HG03439 (cell line): ENCODE measurements at regions not wholly inside any gene's neighbourhood (a gene's known extent, or its start where the extent isn't known, plus 50 kb on each side); places are given as distances from the start of the nearest gene placed in this dataset.
"Not testable (repeated sequence)": the region's sequence is repeated elsewhere in the genome, so short reads cannot be mapped to it uniquely, and the experiment has no call there.

ENCODE experiments used
- ATAC-seq: cut with Tn5 transposase; IDR thresholded peaks from one replicate; pipeline ENCODE4 v1.9.1; 2021; ENCODE audit warnings: mild to moderate bottlenecking, moderate library complexity; ENCODE audit not compliant: unreplicated experiment

DNA sequence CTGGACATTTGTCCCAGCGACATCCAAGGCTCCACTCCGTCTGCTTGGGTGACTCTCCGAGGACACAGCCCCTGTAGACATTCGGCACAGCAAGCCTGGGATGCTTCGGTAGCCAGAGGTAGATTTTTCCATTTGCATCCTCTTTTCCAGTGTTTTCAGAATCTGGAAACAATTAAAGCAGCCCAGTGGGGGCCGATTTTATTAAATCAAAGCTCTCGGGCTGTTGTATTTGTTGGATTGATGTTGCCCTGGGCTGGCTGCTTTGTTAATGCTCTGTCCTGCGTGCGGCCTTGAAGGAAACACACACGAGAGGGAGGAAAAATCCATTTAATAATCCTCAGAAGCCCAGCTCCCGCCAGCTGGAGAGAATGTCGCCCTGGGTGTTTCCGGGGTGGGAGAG is 158.1 kb upstream of the CIBAR2 start:
- ATAC-seq: no peak

DNA sequence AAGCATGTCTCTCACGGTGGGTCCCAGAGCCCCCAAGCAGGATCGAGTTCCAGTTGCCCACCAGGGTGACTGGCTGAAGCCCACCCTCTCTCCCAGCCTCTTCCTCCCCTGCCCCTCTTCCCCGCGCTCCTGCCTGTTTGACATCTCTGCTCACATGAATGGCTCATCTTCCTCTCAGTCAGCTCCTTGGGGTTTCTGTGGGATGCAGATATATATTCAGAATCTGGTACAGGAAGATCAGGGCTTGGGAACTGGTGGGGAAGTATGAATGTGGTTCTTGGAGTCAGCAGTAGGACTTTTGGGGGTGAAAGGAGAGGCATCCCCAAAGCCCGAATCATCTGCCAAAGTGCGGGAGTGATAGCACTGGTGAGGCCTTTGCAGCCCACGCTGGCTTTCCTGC is 158.9 kb upstream of the CIBAR2 start:
- ATAC-seq: no peak

DNA sequence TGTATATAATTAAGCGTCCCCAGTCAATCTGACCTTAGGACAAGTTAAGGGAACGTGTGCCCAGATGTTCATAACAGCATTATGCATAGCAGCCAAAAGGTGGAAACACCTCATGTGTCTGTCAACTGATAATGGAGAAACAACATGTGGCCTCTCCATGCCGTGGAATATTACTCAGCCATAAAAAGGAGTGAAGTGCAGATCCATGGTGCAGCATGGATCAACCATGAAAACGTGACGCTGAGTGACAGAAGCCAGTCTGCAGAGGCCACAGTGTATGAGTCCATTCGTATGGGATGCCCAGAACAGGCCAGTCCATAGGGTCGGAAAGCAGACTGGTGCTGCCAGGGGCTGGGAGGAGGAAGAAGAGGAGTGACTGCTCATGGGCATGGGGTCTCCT is 161.0 kb upstream of the CIBAR2 start:
- ATAC-seq: no peak

DNA sequence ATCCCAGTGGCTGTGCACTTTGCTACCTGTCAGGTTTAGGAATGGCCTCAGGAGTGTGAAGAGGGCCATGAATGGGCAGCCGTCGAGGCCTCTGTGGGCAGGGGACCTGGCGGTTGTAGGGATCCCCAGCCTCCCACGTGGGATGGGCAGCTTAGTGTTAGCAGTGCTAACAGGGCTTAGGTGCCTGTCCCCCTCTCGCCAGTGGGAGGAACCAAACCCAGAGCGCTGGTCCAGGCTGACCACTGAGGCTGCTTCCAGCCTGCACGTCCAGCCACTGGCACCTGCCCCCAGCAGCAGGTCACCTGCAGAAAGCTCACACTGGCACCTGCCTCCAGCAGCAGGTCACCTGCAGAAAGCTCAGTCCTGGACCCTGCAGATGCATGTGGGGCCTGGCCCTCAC is 162.2 kb upstream of the CIBAR2 start:
- ATAC-seq: no peak

DNA sequence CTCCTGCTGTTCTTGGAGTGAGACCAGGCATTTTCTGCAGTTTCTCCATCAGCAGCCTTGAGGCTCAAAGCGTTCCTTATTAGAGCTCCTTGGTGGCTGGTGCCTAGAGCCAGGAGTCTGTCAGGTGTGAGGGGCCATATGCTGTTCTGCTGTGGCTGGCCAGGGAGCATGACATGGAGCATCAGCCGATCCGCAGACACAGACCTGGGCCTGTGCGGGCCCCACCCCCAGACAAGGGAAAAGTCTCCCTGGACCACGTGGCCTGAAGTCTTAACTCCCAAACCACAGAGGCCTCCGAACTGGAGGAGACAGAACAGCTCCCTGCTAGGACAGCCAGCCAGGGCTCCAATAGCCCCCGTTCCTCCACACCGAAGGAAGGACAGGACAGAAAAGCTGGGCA is 162.7 kb upstream of the CIBAR2 start:
- no peak for ATAC-seq

DNA sequence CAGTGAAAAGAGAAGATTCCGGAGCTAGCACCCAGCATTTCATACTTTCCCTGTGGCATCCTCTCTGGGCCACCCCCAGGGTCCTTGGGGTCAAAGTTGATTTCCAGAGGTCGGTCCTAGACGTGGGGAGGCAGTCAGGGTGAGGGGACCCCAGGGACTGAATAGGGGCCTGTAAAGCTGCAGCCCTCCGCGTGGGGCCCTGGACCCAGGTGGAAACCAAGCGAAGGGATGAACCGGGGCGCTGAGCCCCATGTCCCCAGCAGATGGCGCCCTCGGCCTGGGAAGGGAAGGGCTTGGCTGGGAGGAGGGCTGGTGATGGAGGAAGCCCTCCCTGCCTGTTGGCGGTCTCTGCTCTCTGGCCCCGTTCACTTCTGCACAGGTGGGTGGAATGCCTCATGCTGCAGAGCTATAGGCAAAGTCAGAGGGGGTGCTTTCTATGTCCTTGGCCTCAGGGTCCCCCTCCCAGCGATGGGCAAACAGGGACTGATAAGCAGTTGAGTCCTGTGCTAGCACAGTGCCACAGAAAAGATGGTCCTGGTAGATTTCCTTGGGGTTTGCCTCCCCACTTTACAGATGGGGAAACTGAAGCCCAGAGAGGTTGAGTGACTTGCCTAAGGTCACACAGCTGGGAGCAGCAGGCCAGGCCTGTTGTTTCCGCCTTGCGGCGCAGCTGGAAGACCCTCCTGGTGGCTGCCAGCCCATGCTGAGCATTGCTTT is 163.4 kb upstream of the CIBAR2 start:
- ATAC-seq: no peak

DNA sequence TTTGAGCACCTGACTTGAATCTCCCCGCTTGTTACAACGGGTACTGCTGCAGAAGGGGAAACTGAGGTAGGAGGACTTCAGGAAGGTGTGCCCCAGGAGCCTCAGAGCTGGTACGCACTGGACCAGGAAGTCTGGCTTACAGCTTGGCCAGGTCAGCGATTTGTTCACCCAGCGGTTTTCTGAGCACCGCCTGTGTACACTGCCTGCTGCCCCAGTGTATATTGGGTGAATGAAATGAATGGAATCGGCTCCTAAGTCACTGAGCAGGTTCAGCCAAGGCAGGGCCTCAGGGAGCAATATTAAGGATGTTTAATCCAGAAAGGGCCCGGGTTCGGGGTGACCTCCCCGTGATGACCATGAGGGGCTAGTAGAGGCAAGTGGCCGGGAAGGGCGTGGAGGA is 164.0 kb upstream of the CIBAR2 start:
- no peak for ATAC-seq

DNA sequence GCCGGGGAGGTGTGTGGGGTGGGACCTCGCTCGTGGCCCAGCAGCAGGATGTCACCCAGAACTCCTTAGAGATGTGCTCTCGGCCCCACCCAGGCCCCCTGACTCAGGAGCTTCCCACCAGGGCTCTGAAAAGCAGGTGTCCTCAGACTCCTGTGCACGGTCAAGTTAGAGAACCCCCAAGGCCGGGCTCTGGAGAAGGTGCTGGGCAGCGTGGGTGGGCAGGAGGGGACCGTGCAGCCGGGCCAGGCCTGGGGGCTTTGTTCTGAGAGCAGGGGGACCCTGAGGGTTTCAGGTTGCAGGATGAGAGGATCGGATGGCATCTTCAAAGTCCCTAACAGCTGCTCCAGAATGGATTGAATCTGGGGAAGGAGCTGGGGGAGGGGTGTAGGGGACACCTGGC is 164.4 kb upstream of the CIBAR2 start:
- no peak for ATAC-seq

DNA sequence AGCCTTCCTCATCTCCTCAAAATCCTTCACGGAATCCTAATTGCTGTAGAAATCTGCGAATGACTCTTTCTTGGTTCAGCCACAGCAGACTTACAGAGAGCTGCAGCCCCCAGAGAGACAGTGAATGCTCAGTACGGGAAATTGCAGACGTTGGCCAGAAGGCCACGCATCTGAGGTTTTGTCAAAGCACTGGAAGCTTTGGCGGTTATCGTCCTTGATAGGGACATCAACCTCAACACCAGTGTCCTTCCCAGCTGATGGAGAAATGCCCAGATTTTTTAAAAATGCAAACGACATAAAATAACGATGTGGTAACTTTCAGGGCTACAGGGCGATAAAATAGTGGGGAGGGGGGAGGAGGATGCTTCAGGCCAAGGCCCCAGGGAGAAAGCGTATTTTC is 166.6 kb upstream of the CIBAR2 start:
- no peak for ATAC-seq

DNA sequence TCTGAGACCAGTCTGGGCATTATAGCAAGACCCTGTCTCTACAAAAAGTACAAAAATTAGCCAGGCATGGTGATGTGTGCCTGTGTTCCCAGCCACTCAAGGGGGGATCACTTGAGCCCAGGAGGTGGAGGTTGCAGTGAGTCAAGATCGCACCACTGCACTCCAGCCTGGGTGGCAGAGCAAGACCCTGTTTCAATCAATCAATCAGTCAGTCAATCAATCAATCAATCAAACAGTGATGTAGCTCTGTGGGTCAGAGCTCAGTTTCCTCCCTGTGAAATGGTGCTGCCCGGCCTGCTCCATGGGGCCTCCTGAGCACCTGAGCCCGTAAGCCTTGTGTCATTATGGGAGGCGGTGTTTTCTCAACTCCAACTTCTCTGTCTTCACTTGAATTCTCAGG is 167.1 kb upstream of the CIBAR2 start:
- no peak for ATAC-seq

DNA sequence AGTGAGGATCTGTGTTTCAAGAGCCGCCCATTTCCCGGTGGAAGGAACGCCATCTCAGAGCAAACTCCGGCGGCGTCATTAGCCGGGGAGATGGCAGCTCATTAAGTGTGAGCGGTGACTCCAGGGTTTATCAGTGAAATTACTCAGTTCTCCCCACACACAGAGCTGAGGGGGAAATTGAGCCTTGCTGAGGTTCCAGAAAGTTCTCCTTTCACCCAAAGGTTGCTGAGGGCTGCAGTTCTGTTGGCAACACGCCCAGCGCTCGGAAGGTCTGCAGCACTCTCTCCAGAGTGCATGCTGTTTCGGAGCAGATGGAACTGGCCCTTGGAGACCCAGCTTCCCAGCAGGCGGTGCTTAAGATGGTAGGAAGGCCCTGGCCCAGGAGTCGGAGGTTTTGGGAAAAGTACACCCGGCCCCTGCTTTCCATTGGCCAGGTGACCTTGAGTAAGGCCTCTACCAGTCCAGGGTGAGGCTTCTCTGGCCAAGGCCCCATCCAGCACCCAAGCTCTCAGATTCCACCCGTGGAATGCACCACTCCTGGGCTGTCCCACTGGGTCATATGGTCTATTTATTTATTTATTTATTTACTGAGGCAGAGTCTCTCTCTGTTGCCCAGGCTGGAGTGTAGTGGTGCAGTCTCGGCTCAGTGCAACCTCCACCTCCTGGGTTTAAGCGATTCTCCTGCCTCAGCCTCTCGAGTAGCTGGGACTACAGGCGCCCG is 167.7 kb upstream of the CIBAR2 start:
- ATAC-seq: no peak

DNA sequence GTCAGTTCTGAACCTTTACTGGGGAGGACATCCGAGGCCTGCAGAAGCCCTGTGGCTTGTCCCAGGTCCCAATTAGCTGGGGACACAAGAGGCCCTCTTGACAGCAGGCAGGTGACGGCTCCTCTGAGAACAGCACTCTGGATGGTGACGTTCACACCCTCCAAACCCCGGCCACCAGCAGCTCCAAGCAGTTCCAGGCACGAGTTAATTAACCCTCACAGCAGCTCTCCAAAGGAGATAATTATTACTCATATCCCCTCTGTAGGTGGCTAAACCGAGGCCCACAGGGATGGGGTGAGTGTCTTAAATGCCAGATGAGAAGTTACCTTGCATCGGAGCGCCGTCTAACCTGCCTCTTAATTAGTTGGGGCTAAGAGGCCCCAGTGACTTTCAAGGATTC is 168.9 kb upstream of the CIBAR2 start:
- ATAC-seq: no peak

DNA sequence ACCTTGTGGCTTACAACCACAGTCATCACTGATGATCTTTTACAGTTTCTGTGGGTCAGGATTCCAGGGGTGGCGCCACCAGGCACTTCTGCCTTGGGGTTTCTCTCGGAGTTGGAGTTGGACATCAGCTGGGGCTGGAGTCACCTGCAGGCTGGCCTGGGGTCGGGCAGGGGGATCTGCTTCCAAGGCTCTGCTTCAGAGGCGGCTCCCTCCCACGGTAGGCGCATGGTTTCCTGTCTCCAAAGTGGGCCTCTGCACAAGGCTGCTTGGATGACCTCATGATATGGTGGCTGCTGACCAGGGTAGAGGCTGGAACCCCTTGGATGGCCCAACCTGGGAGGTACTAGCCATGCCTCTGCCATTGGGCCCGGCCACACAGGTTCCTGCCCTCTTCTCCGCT is 170.6 kb upstream of the CIBAR2 start:
- no peak for ATAC-seq

DNA sequence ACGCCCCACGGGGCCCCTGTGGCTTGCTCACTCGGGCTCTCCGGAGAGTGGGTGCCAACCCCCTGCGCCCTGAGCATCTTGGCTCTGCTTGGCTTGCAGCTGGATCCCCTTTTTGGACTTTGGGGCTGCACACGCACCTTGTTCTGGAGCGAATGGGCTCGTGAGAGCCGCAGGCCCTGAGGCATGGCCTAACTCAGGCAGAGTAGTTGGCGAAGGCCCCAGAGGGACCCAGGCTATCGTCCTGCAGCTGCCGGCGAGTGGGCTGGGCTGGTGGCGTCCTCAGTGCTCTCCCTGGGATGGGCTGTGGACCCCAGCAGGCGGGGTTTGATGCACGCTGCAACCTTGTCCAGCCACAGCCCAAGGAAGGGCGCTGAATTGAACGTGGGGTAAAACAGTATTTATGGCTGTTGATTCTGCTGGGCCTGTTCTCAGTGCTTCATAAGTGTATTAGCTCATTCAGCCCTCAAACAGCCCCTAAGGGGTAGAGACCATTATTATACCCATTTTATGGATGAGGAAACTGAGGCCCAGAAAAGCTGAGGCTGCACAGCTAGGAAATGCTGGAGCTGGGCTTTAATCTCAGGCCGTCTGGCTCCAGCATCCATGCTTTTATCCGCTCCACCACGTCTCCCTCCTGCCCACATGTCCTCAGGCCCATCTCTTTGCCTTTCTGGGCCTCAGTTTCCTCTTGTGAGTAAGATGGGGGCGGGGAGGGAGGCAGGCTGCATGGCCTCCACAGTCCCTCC is 171.2 kb upstream of the CIBAR2 start:
- ATAC-seq: no peak

DNA sequence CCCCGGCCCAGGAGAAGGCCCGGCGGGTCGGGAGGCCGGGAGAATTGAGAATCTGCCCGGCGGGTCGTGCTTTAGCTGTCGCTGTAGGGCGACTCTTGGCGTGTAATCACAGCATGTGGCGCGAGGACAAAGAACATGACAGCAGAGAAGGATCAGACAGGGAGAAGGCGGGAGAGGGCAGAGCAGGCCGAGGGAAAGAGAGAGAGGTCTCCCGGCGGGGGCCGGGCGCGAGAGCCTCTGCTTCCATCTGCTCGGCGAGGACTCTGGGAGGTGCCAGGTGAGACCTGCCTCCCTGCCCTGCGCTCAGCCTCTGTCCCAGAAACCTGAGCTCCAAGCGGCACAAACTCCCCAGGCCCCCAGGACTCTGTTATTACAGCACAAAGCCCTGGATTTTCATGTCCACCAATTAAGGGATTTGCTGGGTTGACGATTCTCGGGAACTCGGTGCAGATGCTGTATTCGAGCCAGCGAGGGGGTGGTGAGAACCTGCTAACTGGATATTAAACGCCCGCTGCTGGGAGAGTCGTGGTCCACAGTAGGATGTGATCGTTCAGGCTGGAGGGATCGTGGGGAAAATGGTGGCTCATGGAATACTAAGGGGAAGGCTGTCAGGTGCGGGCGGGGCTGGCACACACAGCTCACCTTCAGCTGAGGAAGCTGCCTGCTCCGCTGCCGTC is 172.0 kb upstream of the CIBAR2 start:
- no peak for ATAC-seq

DNA sequence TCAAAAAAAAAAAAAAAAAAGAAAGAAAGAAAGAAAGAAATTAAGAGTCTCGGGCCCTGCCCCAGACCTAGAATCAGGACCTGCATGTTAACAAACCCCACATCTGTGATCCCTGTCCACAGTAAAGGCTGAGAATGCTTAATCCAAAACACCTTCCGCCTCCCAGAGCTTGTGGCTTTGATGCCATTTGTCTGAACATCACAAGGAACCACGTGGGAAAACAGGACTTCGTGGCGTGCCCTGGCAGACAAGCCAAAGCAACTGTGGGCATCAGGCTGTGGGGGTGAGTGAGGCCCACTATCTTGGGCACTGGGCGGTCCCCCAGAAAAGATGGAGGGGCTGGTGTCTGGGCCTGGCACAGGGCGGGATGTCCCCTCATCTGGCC is 173.4 kb upstream of the CIBAR2 start:
- no peak for ATAC-seq

DNA sequence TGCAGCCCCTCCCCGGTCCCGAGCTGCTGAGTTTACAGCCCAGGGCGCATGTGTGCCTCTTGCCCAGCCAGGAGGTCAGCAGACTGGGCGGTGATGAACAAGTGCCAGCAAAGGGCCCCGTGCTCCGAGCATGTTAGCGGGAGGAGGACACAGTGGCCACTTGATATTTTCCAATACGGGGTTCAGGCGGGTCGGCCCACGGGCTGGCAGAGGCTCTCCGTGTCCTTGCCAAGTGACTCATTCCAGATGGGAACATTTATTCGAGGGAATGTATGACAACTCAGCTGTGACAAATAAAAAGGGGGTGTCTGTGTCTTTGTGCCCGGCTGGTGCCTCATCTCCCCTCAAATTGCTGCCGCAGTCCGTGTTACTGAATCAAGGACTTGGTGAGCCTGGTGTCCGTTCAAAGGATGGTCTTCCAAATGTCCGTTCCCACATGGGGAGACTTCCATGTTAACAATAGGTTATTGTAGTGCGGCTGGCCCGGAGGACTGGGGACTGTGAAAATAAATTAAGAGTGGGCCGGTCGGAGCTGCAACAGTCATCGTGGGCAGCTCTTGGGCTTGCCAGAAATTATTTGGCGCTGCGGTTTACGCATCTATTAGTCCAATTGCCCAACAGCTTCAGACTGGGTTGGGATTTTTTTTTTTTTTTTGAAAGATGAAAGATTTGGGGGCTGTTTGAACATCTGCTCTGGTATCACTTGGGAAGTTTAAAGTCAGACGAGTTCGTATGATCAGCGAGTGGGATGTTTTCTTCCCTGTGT is 174.0 kb upstream of the CIBAR2 start:
- ATAC-seq: no peak

DNA sequence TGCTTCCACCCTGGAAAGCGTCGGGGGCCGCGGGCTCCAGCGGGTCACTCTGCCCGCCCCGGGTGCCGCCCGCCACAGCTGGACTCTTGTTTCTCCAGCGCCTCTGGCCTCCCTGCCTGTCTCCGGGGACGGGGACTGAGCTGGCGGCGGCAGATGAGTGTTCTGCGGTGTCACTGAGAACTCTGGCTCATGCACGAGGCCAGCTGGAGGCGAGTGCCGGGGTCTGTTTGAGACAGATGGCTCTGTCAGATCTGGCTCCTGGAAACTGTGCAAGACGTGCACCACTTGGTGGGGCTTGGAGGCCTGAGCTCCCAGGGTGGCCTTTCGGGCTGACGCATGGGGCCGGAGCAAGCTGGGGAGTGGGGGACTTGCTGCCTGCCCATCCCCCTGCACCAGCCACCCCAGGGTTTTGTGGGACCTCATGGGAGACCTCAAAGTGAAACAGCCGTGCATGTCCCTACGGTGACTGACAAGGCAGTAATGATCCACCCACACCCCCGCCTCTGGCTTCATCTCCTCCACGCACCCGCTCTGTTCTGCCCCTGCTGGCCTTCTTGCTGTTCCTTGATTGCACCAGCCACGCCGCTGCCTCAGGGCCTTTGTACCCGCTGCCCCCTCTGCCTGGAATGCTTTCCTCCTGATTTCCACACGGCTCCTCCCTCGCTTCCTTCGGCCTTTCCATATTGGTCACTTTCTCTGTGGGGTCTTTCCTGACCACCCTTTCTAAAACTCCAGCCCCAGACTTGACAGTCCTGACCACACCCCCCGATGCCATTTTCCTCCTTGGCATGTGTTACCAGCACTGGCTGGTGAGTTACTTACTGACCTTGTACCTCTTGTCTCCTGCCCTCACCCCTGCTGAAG is 174.9 kb upstream of the CIBAR2 start:
- no peak for ATAC-seq

DNA sequence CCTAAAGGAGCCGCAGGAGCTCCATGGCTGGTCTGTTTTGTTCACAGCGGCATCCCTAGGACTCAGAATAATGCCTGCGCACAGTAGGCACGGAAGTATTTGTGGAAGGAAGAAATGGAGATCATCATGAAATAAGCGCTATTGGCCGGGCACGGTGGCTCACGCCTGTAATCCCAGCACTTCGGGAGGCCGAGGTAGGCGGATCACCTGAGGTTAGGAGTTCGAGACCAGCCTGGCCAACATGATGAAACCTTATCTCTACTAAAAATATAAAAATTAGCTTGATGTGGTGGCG is 175.5 kb upstream of the CIBAR2 start:
- not testable (repeated sequence) for ATAC-seq

DNA sequence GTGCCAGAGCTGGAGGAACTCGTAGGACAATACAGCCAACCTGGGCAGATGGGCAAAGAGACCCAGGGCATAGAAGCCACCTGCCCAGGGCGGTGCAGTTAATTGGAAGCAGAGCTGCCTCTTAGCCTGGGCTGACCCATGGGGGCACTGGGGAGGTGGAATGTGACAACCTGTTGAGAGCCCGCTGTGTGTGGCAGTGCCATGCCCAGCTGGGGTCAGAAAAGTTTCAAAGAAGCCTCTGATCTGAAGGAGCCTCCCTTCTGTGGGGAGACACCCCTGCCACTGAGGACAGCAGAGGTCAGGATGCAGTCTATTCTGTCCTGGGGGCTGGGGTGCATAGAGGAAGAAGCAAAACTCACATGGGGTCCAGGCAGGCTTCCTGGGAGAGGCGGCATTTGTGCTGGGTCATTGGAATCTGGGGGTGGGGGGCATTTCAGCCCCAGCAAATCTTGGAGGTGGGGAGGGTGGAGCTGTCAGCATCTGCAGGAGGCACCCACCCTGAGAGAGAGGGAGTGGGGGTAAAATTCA is 176.1 kb upstream of the CIBAR2 start:
- no peak for ATAC-seq
